Progenitor cell of endocrine pancreas (in vitro differentiated cells): ENCODE measurements at regions not wholly inside any gene's neighbourhood (a gene's known extent, or its start where the extent isn't known, plus 50 kb on each side); places are given as distances from the start of the nearest gene placed in this dataset.

Source experiments
- DNase-seq: peaks from one replicate; pipeline ENCODE4 v3.0.0; 2021; ENCODE audit warnings: low spot score; ENCODE audit not compliant: unreplicated experiment
- H3K27ac Mint-ChIP-seq: 2 replicates; pipeline ENCODE4 v1.8.0; 2021; ENCODE audit warnings: mild to moderate bottlenecking, moderate library complexity, mixed read lengths
- H3K27me3 Mint-ChIP-seq: 2 replicates; pipeline ENCODE4 v1.8.0; 2021; ENCODE audit warnings: mixed read lengths
- H3K36me3 Mint-ChIP-seq: 2 replicates; pipeline ENCODE4 v1.8.0; 2022; ENCODE audit warnings: mixed read lengths; ENCODE audit not compliant: insufficient read depth
- H3K4me1 Mint-ChIP-seq: 2 replicates; pipeline ENCODE4 v1.8.0; 2021; ENCODE audit warnings: low read depth, mixed read lengths
- H3K4me3 Mint-ChIP-seq: 2 replicates; pipeline ENCODE4 v1.8.0; 2021; ENCODE audit warnings: low read depth, mild to moderate bottlenecking, moderate library complexity, mixed read lengths
- H3K9me3 Mint-ChIP-seq: 2 replicates; pipeline ENCODE4 v1.8.0; 2021; ENCODE audit warnings: low read depth, mixed read lengths
- TF ChIP-seq, protein P1 (sequence below): fragments of 200-600 bp; sonication (generic); IDR thresholded peaks from one replicate; pipeline ENCODE4 v1.5.0; 2021; ENCODE audit warnings: antibody characterized with exemption, mild to moderate bottlenecking; ENCODE audit not compliant: unreplicated experiment

- H3K36me3 Mint-ChIP-seq, result no peaks in the 10 kb centered on the region
- no peak for DNase-seq
- H3K27ac Mint-ChIP-seq, result no peak overlapping the region
- H3K27me3 Mint-ChIP-seq, result no peaks in the 10 kb centered on the region
- H3K4me3 Mint-ChIP-seq, result no peak overlapping the region
- H3K9me3 Mint-ChIP-seq, result peaks cover 3% of the 10 kb centered on the region
- H3K4me1 Mint-ChIP-seq, result peaks cover 1% of the 10 kb centered on the region
- TF ChIP-seq, protein P1, sequence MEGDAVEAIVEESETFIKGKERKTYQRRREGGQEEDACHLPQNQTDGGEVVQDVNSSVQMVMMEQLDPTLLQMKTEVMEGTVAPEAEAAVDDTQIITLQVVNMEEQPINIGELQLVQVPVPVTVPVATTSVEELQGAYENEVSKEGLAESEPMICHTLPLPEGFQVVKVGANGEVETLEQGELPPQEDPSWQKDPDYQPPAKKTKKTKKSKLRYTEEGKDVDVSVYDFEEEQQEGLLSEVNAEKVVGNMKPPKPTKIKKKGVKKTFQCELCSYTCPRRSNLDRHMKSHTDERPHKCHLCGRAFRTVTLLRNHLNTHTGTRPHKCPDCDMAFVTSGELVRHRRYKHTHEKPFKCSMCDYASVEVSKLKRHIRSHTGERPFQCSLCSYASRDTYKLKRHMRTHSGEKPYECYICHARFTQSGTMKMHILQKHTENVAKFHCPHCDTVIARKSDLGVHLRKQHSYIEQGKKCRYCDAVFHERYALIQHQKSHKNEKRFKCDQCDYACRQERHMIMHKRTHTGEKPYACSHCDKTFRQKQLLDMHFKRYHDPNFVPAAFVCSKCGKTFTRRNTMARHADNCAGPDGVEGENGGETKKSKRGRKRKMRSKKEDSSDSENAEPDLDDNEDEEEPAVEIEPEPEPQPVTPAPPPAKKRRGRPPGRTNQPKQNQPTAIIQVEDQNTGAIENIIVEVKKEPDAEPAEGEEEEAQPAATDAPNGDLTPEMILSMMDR, result no peak
These were observed 302.7 kb downstream of the CCER1 start for GRCh38 chr12:90652280-90652679.

- Mint-ChIP-seq H3K9me3 (peaks cover 7% of the 10 kb centered on the region), H3K36me3 (peaks cover 2% of the 10 kb centered on the region), H3K4me3 (no peak overlapping the region), H3K27me3 (no peaks in the 10 kb centered on the region), H3K4me1 (peaks cover 1% of the 10 kb centered on the region), H3K27ac (no peak overlapping the region)
- TF ChIP-seq, protein P1, result no peak
- DNase-seq, result no peak
These were observed 309.8 kb downstream of the CCER1 start for GRCh38 chr12:90645181-90645580.

- no peak for DNase-seq
- Mint-ChIP-seq H3K4me3 (no peak overlapping the region), H3K36me3 (peaks cover 1% of the 10 kb centered on the region), H3K27me3 (no peaks in the 10 kb centered on the region), H3K27ac (no peak overlapping the region), H3K4me1 (peaks cover 16% of the 10 kb centered on the region), H3K9me3 (peaks cover 6% of the 10 kb centered on the region)
- TF ChIP-seq, protein P1, result no peak
These were observed 323.3 kb downstream of the CCER1 start for GRCh38 chr12:90631591-90632212.

- no peak overlapping the region for H3K4me3 Mint-ChIP-seq
- no peak for DNase-seq
- no peaks in the 10 kb centered on the region for H3K27me3 Mint-ChIP-seq
- TF ChIP-seq, protein P1, result no peak
- H3K36me3 Mint-ChIP-seq, result peaks cover 1% of the 10 kb centered on the region
- no peak overlapping the region for H3K27ac Mint-ChIP-seq
- H3K4me1 Mint-ChIP-seq, result peaks cover 16% of the 10 kb centered on the region
- peaks cover 6% of the 10 kb centered on the region for H3K9me3 Mint-ChIP-seq
These were observed 325.0 kb downstream of the CCER1 start for GRCh38 chr12:90630006-90630405.

DNA sequence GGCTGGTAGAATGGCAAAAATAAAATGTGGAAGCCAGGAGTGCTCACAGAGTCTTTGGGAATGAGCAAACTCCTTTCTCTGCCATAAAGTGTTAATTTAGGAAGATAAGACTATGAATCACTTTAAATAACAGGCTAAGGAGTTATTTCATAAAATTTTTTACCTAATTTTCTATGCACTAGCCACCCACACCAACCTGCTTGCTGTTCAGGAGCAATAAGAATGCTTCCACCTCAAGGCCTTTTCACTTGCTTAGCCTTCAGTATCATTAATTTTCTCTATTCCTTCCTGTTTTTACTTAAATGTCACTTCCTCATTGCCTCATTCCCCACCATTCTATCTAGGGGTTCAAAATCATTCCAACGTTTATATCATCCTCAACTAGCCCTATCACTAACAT is 326.8 kb downstream of the CCER1 start:
- Mint-ChIP-seq H3K27me3 (no peaks in the 10 kb centered on the region), H3K4me3 (no peak overlapping the region), H3K4me1 (peaks cover 16% of the 10 kb centered on the region), H3K36me3 (no peaks in the 10 kb centered on the region), H3K27ac (no peak overlapping the region), H3K9me3 (peaks cover 7% of the 10 kb centered on the region)
- no peak for DNase-seq
- TF ChIP-seq, protein P1, result no peak
